ENCODE measurements at regions not wholly inside any gene's neighbourhood (a gene's known extent, or its start where the extent isn't known, plus 50 kb on each side); places are given as distances from the start of the nearest gene placed in this dataset.
"Not testable (repeated sequence)": the region's sequence is repeated elsewhere in the genome, so short reads cannot be mapped to it uniquely, and the experiment has no call there.

GRCh38 chr16:19960183-19960582, 75.5 kb upstream of the GPRC5B start:
- no peak overlapping the region for H3K4me2 ChIP-seq (ENCODE audit: insufficient read depth, low read length)
- no peak for DNase-seq (ENCODE audit: insufficient read length, low spot score, missing footprints)
- H3K36me3 ChIP-seq (ENCODE audit: insufficient read depth, low read length): no peaks in the 10 kb centered on the region
- H4K20me1 ChIP-seq (ENCODE audit: insufficient read depth, low read length): no peaks in the 10 kb centered on the region
- H3K4me1 ChIP-seq (ENCODE audit: insufficient read depth, low read length): no peaks in the 10 kb centered on the region
- no peaks in the 10 kb centered on the region for H3K79me2 ChIP-seq (ENCODE audit: insufficient read depth, low read length)
- no peaks in the 10 kb centered on the region for H3K27me3 ChIP-seq (ENCODE audit: insufficient read depth, low read length)
- no peak for TF ChIP-seq CTCF (IDR thresholded peaks at IDR 0.05; ENCODE audit: extremely low read depth, low read depth, low read length)
- no peak overlapping the region for H2AFZ ChIP-seq (ENCODE audit: low read length)
- no peak overlapping the region for H3K27ac ChIP-seq (ENCODE audit: low read depth, low read length)
- no peaks in the 10 kb centered on the region for H3K9me3 ChIP-seq (ENCODE audit: low read depth, low read length)
- H3K4me3 ChIP-seq (ENCODE audit: insufficient read depth, low read length): no peak overlapping the region

- H4K20me1 ChIP-seq (ENCODE audit: insufficient read depth, low read length): no peaks in the 10 kb centered on the region
- no peaks in the 10 kb centered on the region for H3K36me3 ChIP-seq (ENCODE audit: insufficient read depth, low read length)
- TF ChIP-seq CTCF (IDR thresholded peaks at IDR 0.05; ENCODE audit: extremely low read depth, low read depth, low read length): no peak
- H3K27me3 ChIP-seq (ENCODE audit: insufficient read depth, low read length): no peaks in the 10 kb centered on the region
- H3K4me3 ChIP-seq (ENCODE audit: insufficient read depth, low read length): no peak overlapping the region
- H2AFZ ChIP-seq (ENCODE audit: low read length): no peak overlapping the region
- H3K4me1 ChIP-seq (ENCODE audit: insufficient read depth, low read length): no peaks in the 10 kb centered on the region
- H3K4me2 ChIP-seq (ENCODE audit: insufficient read depth, low read length): no peak overlapping the region
- H3K9me3 ChIP-seq (ENCODE audit: low read depth, low read length): no peaks in the 10 kb centered on the region
- H3K27ac ChIP-seq (ENCODE audit: low read depth, low read length): no peak overlapping the region
- no peaks in the 10 kb centered on the region for H3K79me2 ChIP-seq (ENCODE audit: insufficient read depth, low read length)
- no peak for DNase-seq (ENCODE audit: insufficient read length, low spot score, missing footprints)
Observed at GRCh38 chr16:19959736-19960135, 75.1 kb upstream of the GPRC5B start.

- H4K20me1 ChIP-seq (ENCODE audit: insufficient read depth, low read length); H3K9me3 ChIP-seq (ENCODE audit: low read depth, low read length); H3K27ac ChIP-seq (ENCODE audit: low read depth, low read length); H3K4me3 ChIP-seq (ENCODE audit: insufficient read depth, low read length); H3K4me2 ChIP-seq (ENCODE audit: insufficient read depth, low read length); H3K36me3 ChIP-seq (ENCODE audit: insufficient read depth, low read length); H3K4me1 ChIP-seq (ENCODE audit: insufficient read depth, low read length); H3K79me2 ChIP-seq (ENCODE audit: insufficient read depth, low read length); H2AFZ ChIP-seq (ENCODE audit: low read length); H3K27me3 ChIP-seq (ENCODE audit: insufficient read depth, low read length); DNase-seq (ENCODE audit: insufficient read length, low spot score, missing footprints): not testable (repeated sequence)
Observed at GRCh38 chr16:19955896-19956295, 71.2 kb upstream of the GPRC5B start.

GRCh38 chr16:19955084-19955483, 70.4 kb upstream of the GPRC5B start:
- not testable (repeated sequence) for H3K27ac ChIP-seq (ENCODE audit: low read depth, low read length); DNase-seq (ENCODE audit: insufficient read length, low spot score, missing footprints); H2AFZ ChIP-seq (ENCODE audit: low read length); H4K20me1 ChIP-seq (ENCODE audit: insufficient read depth, low read length); H3K79me2 ChIP-seq (ENCODE audit: insufficient read depth, low read length); H3K4me3 ChIP-seq (ENCODE audit: insufficient read depth, low read length); H3K4me1 ChIP-seq (ENCODE audit: insufficient read depth, low read length); H3K36me3 ChIP-seq (ENCODE audit: insufficient read depth, low read length); H3K27me3 ChIP-seq (ENCODE audit: insufficient read depth, low read length); H3K9me3 ChIP-seq (ENCODE audit: low read depth, low read length); H3K4me2 ChIP-seq (ENCODE audit: insufficient read depth, low read length)

- no peaks in the 10 kb centered on the region for H3K36me3 ChIP-seq (ENCODE audit: insufficient read depth, low read length)
Observed at GRCh38 chr16:19948186-19949104, 63.8 kb upstream of the GPRC5B start.

More at GRCh38 chr16:19948186-19949104, 63.8 kb upstream of the GPRC5B start:
- DNase-seq (ENCODE audit: insufficient read length, low spot score, missing footprints): no peak
- Histone ChIP-seq H4K20me1 (ENCODE audit: insufficient read depth, low read length) (no peaks in the 10 kb centered on the region), H3K9me3 (ENCODE audit: low read depth, low read length) (no peaks in the 10 kb centered on the region), H3K4me2 (ENCODE audit: insufficient read depth, low read length) (no peak overlapping the region), H3K27me3 (ENCODE audit: insufficient read depth, low read length) (no peaks in the 10 kb centered on the region), H3K79me2 (ENCODE audit: insufficient read depth, low read length) (no peaks in the 10 kb centered on the region), H3K27ac (ENCODE audit: low read depth, low read length) (no peak overlapping the region), H3K4me3 (ENCODE audit: insufficient read depth, low read length) (no peak overlapping the region), H3K4me1 (ENCODE audit: insufficient read depth, low read length) (no peaks in the 10 kb centered on the region), H2AFZ (ENCODE audit: low read length) (no peak overlapping the region)
- no peak for TF ChIP-seq CTCF (IDR thresholded peaks at IDR 0.05; ENCODE audit: extremely low read depth, low read depth, low read length)

Measured in osteoblast (primary cell).